Retinal pigment epithelial cell (primary cell): ENCODE measurements at regions not wholly inside any gene's neighbourhood (a gene's known extent, or its start where the extent isn't known, plus 50 kb on each side); places are given as distances from the start of the nearest gene placed in this dataset.

ENCODE experiments used
- DNase-seq: peaks from one replicate; pipeline ENCODE4 v3.0.0-alpha.2; 2010; ENCODE audit warnings: low read depth
- H3K4me3 ChIP-seq: 2 replicates; pipeline ENCODE4 v1.5.1; 2011; ENCODE audit warnings: mild to moderate bottlenecking, low read length, control low read depth, moderate library complexity
- TF ChIP-seq, protein P1 (sequence below): conservative IDR thresholded peaks from 2 replicates; pipeline ENCODE4 v1.5.1; 2011; ENCODE audit warnings: low read depth, low read length, control low read depth, inconsistent platforms

DNA sequence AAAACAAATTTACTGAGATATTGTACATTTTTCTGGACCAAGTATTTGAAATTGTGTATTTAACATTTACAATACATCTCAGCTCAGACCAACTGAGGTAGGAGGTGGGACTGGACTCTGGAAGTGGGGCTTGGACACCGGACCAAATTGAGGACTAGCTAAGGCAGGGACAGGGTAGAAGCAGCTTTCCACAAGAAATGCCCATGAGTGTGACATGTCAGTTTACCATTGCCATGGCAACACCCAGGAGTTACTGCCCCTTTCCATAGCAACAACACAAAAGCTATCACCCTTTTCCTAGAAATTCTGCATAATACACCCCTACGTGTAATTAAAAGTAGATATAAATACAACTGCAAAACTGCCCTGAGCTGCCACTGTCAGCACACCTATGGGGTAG is 191.5 kb upstream of the ASIC2 start:
- no peak overlapping the region for H3K4me3 ChIP-seq
- no peak for DNase-seq
- TF ChIP-seq, protein P1, sequence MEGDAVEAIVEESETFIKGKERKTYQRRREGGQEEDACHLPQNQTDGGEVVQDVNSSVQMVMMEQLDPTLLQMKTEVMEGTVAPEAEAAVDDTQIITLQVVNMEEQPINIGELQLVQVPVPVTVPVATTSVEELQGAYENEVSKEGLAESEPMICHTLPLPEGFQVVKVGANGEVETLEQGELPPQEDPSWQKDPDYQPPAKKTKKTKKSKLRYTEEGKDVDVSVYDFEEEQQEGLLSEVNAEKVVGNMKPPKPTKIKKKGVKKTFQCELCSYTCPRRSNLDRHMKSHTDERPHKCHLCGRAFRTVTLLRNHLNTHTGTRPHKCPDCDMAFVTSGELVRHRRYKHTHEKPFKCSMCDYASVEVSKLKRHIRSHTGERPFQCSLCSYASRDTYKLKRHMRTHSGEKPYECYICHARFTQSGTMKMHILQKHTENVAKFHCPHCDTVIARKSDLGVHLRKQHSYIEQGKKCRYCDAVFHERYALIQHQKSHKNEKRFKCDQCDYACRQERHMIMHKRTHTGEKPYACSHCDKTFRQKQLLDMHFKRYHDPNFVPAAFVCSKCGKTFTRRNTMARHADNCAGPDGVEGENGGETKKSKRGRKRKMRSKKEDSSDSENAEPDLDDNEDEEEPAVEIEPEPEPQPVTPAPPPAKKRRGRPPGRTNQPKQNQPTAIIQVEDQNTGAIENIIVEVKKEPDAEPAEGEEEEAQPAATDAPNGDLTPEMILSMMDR: no peak

DNA sequence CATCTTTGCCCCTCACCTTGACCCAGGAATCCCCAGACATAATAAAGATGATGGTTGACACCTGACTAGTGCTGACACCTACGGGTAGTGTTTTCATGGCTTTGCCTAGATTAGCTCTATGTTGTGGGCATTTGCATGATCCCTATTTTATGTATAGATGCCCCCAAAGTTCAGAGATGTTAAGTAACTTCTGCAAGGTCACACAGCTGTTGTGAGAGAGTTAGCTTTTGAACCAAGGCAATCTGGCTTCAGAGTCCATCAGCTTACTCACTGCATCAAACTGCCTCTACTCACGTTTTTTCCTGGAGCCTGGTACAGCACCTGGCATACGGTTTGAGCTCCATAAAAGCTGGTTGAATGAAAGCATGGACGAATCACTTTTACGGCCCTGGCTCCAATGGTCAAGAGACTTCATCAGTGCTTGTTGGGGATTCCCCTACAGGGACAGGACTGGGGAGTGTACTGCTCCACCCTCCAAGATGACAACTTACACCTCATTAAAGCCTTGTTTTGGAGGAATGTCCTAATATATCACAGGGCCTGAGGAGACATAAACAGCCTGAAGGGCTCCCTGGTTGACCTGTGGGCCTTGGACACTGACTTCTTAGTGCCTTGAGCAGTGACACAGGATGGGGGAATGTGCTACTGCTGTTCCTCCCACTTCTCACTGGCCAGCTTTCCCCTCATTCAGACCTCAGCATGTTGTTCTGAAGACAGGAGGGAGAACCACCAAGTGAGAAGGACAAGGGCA is 193.2 kb upstream of the ASIC2 start:
- no peak overlapping the region for H3K4me3 ChIP-seq
- no peak for DNase-seq
- TF ChIP-seq, protein P1: no peak

DNA sequence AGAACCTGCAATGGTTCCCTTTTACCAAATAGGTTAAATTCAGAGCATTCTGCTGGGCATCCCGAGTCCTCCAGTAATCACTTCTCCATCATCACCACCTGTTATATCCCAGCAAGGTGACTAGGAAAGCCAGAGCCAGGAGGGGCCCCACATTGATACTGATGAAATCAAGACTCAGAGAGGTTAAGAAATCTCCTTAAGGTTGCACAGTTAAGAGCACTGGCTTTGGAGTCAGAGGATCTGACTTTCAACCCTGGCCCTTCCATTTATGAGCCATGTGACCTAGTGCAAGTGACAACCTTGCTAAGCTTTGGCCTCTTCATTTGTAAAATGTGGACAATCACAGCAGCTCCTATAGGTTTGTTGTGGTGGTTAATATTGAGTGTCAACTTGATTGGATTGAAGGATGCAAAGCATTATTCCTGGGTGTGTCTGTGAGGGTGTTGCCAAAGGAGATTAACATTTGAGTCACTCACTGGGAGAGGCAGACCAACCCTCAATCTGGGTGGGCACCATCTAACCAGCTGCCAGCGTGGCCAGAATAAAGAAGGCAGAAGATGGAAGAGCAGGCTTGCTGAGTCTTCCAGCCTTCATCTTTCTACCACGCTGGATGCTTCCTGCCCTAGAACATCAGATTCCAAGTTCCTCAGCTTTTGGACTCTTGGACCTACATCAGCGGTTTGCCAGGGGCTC is 194.2 kb upstream of the ASIC2 start:
- DNase-seq: no peak
- H3K4me3 ChIP-seq: no peak overlapping the region
- TF ChIP-seq, protein P1: no peak

DNA sequence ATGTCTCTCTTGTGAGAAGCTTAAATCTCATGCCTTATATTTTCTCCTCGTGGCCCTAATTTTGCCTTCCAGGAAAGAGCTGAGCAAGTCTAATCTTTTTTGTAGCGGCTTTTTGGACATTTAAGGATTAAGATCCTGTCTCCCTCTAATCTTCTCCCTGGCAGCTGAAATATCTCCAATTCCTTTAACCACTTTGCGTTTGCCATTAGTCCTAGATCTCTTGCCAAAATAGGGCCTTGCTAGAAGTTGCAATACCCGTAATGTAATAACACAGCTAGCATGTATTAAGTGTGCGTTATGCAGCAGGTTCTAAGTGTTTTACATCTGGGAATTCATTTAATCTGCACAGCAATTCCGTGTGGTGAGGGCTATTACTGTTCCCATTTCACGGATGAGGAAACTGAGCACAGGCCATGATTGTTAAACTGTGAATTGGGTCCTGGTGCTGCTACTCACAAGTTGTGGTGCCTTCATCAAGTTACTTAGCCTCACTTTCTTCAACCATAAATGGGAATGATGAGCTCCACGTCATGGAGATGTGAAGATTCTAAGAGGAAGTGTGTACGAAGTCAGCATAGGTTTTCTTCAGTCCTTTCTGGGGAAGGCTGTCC is 198.9 kb upstream of the ASIC2 start:
- DNase-seq: no peak
- TF ChIP-seq, protein P1: no peak
- no peak overlapping the region for H3K4me3 ChIP-seq

DNA sequence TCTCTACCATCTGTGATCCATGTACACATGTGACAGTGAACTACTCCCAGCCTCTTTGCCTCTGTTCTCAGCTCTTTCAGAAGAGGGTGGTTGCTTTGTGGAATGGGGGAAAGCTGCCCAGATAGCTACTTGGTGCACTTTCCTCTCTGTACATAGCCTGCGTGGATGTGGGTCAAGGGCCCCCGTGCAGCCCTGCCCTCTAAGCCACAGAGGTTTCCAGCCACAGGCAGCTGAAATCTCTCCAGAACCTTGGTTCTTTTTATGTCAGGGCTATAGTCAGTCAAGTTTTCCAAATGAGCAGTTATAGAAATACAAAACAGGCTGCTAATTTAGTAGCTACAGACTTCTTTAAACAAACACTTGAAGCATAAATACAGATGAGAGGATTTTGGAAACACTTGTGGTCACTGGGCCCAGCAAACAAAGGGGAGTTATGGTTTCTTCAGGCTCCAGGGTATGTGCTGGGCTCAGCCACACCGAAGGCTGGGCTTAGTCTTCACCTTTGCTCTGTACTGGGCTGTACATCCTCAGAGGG is 199.7 kb upstream of the ASIC2 start:
- H3K4me3 ChIP-seq: no peak overlapping the region
- no peak for DNase-seq
- TF ChIP-seq, protein P1: no peak

DNA sequence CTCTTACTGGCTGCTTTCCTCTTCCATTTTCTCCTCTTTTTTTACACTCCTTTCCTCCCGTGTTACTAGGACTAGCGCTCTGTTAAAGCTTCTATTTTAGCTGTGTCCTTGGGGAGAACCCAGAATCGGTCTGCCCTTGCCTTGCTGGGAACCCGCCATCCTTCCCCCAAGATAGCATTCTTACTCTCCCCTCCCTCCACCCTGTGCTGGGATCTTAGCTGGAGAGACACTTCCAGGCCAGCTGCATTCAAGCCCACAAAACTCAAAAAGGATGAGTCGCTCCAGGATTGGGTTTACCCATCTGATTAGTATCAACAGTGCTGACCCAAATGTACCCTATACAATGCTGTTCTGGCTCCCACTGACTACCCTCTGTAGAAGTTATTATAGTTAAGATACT is 200.5 kb upstream of the ASIC2 start:
- H3K4me3 ChIP-seq: no peak overlapping the region
- TF ChIP-seq, protein P1: no peak
- no peak for DNase-seq

DNA sequence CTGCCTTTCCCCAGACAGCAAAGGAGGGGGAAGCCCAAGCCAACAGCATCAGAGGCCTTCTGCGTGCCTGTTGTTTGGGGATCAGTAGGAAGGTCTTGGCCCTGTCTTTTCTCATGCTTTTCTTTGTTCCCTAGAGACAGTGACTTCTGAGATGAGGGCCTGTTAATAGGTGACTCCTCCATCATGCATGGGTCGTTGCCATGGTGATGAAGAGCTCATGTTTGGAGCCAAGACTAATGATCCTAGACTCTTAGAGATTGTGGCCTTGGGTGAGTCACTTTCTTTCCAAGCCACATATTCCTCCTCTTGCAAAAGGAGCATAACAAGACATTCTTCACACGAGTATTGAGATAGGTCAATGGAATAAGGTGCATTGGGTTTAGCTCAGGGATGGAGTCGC is 201.1 kb upstream of the ASIC2 start:
- DNase-seq: no peak
- TF ChIP-seq, protein P1: no peak
- H3K4me3 ChIP-seq: no peak overlapping the region
